Inflammatory macrophage treated with lipopolysaccharide for 4 hours (primary cell): ENCODE measurements at regions not wholly inside any gene's neighbourhood (a gene's known extent, or its start where the extent isn't known, plus 50 kb on each side); places are given as distances from the start of the nearest gene placed in this dataset.
"Not testable (repeated sequence)": the region's sequence is repeated elsewhere in the genome, so short reads cannot be mapped to it uniquely, and the experiment has no call there.

Experiments used
- DNase-seq: peaks from one replicate; pipeline ENCODE4 v3.0.0-alpha.2; 2020

GRCh38 chr18:52087140-52087539 is 252.9 kb upstream of the DCC start:
- DNase-seq = no peak

- DNase-seq = no peak
Measured at GRCh38 chr18:52090005-52090404, 250.0 kb upstream of the DCC start.

GRCh38 chr18:52093171-52093570 is 246.8 kb upstream of the DCC start:
- no peak for DNase-seq

- DNase-seq = no peak
Measured at GRCh38 chr18:52118684-52119083, 221.3 kb upstream of the DCC start.

- DNase-seq = no peak
Measured at GRCh38 chr18:52130624-52131301, 209.2 kb upstream of the DCC start.

- no peak for DNase-seq
Measured at GRCh38 chr18:52131845-52132244, 208.2 kb upstream of the DCC start.

GRCh38 chr18:52136532-52136931 is 203.5 kb upstream of the DCC start:
- DNase-seq = no peak

GRCh38 chr18:52140986-52141385 is 199.0 kb upstream of the DCC start:
- no peak for DNase-seq

- DNase-seq = no peak
Measured at GRCh38 chr18:52150050-52150449, 189.9 kb upstream of the DCC start.

GRCh38 chr18:52152036-52152435 is 188.0 kb upstream of the DCC start:
- DNase-seq = no peak

GRCh38 chr18:52156166-52156565 is 183.8 kb upstream of the DCC start:
- no peak for DNase-seq

- no peak for DNase-seq
Measured at GRCh38 chr18:52160636-52161035, 179.4 kb upstream of the DCC start.

GRCh38 chr18:52163478-52163877 is 176.5 kb upstream of the DCC start:
- no peak for DNase-seq

GRCh38 chr18:52168131-52168530 is 171.9 kb upstream of the DCC start:
- DNase-seq = not testable (repeated sequence)

GRCh38 chr18:52174220-52174619 is 165.8 kb upstream of the DCC start:
- no peak for DNase-seq

- DNase-seq = no peak
Measured at GRCh38 chr18:52175406-52175805, 164.6 kb upstream of the DCC start.

GRCh38 chr18:52183107-52183506 is 156.9 kb upstream of the DCC start:
- DNase-seq = no peak

- DNase-seq = no peak
Measured at GRCh38 chr18:52190195-52190594, 149.8 kb upstream of the DCC start.

GRCh38 chr18:52190631-52191030 is 149.4 kb upstream of the DCC start:
- DNase-seq = no peak

- DNase-seq = no peak
Measured at GRCh38 chr18:52200406-52200805, 139.6 kb upstream of the DCC start.

- no peak for DNase-seq
Measured at GRCh38 chr18:52200921-52201663, 138.9 kb upstream of the DCC start.

GRCh38 chr18:52208646-52209045 is 131.4 kb upstream of the DCC start:
- no peak for DNase-seq

- no peak for DNase-seq
Measured at GRCh38 chr18:52216109-52216508, 123.9 kb upstream of the DCC start.

GRCh38 chr18:52216666-52217065 is 123.3 kb upstream of the DCC start:
- DNase-seq = no peak

- DNase-seq = no peak
Measured at GRCh38 chr18:52219102-52219501, 120.9 kb upstream of the DCC start.
